Stimulated activated CD4-positive, alpha-beta T cell treated with anti-CD3 and anti-CD28 coated beads, Interleukin-4, amount 100 ng/mL, for 1 hour (primary cell): ENCODE measurements at regions not wholly inside any gene's neighbourhood (a gene's known extent, or its start where the extent isn't known, plus 50 kb on each side); places are given as distances from the start of the nearest gene placed in this dataset.
"Not testable (repeated sequence)": the region's sequence is repeated elsewhere in the genome, so short reads cannot be mapped to it uniquely, and the experiment has no call there.

ENCODE experiments used
- DNase-seq: peaks from one replicate; pipeline ENCODE4 v3.0.0-alpha.2; 2020

DNA sequence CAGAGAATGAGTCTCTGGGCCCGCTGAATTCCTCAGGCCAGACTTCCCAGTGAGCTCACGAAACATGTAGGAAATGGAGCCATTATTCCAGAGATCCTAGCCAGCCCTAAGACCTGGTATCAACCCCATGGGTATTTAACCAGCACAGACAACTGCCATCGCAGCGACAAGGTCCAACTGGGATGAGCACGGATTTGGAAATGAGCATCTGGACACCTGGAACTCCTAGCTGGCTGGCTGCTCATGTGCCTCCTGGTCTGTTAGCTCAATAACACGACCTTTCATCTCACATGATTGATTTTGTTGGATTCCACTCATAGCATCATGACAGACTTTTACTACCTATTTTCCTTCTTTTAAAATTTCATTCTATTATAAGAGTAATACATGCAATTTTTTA is 51.0 kb downstream of the POU3F3 start:
- DNase-seq = no peak

DNA sequence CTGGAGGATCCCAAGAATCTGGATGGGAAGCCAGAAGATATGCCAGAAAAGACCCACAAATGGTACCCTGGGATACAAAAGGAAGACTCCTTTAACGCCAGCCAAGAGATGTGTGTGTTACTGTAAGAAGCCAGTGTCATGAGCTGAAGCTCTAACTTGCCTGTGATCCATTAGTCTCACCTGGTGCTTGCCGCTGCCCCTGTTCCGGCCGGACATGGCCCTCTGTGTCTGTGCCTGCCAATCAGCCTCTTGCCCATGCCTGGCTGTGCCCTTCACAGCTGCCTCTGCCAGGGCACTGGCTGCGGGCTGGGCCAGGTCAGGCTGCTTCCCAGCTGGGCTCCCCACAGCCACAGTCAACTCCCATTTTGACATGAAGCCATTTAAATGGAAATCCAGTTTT is 55.4 kb downstream of the POU3F3 start:
- no peak for DNase-seq

DNA sequence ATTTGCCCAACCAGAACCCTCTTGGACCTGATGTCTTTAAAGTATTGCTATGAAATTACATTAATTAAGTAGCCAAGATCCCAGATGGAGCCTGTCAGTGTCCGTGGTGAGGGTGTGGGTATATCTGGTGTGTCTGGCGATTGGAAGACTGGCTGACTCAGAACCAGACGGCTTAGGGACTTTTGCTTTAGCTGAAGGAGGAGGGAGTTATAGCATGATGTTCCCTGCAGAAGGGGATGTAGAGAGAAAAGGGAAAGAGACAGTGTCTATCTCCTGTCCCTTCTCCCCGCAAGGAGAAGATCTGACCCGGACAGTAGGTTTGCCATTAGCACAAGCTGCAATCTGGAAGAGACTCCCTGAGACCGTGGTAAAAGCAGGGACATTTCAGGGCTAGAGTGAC is 60.6 kb downstream of the POU3F3 start:
- DNase-seq = no peak

DNA sequence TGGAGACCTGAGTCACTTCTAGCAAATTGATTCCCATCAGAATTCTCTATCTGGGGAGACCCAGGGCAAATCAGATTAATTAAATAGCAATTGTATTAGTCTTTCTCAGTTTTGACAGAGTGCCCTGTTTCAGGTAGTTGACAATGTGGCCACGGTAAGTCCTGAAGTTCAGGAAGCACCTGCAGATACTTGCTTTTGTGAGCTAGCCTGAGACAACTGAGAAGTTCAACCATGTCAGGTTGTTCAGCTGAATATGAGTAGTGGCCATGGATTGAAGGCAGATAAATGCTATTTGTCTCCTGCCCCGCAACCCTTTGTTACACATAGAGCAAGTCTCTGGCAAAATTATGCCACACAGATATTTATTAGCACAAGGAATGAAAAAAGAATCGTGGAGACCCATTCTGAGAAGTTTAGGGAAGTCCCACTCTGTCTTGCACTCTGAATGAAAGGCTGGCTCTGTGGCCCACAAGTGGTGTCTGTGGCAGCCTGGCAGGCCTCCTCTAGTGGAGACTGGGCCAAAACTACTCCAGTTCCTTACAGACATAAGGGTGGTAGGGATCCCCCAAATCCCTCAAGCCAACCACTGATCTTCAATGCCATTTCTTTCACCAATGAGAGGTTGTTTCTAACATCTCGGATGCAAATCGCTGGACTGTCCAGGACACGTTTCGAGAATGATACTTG is 61.3 kb downstream of the POU3F3 start:
- no peak for DNase-seq

DNA sequence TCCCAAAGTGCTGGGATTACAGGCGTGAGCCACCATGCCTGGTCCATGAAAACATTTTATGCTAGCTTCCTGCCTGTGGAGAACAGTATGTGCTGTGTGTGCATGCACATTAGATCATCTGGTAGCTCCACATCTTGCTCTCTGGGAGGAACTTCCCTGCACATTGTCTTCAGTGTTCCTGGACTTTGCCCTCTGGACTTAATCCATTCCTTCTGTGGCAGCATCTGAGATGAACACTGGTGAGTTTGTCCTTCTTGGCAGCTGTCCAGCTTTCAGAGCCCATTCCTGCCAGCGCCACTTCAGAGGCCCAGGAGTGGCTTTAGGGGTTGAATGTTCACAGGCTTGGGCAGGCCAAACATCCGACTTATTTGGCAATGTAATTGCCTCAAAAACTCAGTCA is 65.2 kb downstream of the POU3F3 start:
- DNase-seq = no peak

DNA sequence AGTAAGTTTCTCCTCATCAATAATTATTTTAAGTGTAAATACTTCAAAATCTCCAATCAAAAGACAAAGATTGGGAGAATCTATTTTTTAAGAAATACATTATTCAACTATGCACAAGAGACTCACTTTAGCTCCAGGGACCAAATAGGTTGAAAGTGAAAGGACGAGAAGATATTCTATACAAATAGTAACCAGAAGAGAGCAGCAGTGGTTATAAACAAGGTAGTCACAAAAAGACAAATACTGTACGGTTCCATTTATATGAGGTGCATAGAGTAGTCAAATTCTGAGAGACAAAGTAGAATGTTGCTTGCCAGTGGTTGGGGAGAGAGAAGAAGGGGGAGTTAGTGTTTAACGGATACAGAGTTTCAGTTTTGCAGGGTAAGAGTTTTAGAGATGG is 69.8 kb downstream of the POU3F3 start:
- no peak for DNase-seq

DNA sequence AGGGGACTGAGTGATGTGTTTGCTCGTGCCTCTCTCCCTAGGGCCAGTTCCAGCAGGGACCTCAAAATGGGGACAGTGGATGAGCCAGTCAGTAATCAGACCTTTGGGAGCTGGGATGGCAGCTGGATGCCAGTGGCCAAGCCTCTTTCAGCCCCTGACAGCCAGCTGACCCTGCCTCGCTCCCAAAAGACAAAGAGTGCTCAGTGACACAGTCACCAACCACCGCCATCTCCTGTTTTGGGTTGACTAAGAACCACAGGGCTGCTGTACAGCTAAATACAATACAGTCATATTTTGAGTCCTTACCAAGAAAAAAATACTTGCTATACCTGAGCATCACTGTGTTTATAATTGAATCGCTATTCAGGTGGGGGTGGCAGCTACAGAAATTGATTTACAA is 75.7 kb downstream of the POU3F3 start:
- DNase-seq = no peak

DNA sequence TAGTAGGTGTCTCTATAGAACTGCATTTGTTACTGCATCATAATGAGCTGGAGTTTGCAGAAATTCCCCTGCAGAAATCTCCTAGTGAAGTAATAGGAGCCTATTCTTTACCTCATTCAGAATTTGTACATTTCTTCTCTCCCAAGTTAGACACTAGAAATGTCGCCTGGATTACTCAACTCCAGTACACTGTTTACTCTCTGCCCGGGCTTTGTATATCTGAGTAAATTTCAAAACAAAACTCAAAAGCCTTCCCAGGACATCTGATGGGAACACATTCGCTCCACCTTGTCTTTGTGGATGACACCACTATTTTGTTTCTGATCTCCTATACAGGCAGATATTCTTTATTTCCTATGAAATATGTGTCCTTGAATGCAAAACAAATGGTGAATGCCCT is 76.8 kb downstream of the POU3F3 start:
- DNase-seq = no peak

DNA sequence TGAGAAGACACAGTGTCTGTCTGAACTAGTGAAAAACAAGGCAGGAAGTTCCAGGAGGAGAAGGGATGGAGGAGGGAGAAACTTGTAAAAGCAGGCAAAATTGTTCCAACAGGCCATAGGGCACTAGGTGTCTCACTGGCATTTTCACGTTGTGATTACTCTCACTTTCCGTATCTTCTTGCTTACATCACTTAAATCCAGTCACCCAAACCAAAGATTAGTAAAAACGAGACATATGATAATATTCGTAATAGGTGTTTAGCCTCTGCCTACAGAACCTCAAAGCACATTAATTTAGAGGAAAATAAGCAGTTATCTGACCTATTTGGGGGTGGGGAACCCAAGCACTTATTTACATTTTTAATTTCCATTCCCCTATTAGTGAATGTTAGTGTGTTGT is 78.3 kb downstream of the POU3F3 start:
- no peak for DNase-seq

DNA sequence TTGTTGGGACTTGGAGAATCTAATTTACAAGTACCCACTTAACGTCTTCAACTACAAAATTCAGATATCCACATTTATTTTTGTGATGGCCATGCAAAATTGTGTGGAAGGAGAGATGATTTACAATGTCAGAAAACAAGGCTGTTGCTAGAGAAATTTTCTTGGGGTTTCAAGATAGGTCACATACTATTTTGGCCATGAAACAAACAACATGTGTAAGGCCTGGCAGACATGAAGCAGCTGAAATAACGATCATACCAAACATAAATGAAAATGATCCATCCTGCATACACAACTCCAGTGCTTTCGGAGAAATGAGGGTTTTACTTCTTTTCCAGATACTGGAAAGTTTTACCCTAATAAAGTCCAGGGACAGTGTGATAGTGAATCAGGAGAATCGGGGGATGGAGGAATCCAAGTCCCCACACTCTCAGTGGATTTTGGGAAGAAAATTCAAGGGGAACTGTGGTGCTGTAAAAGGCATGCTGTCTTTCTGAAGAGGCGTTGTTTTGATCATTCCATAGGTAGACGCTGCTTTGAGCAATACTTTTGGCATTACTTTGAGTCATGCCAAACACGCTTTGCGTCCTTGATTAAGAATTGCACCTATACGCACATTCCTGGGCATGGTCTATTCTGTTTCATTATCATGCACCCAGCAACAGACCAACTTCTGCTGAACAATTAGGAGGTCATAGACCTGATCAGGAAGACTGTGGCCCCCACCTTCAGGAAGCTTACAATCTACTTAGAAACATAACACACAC is 79.4 kb downstream of the POU3F3 start:
- no peak for DNase-seq

DNA sequence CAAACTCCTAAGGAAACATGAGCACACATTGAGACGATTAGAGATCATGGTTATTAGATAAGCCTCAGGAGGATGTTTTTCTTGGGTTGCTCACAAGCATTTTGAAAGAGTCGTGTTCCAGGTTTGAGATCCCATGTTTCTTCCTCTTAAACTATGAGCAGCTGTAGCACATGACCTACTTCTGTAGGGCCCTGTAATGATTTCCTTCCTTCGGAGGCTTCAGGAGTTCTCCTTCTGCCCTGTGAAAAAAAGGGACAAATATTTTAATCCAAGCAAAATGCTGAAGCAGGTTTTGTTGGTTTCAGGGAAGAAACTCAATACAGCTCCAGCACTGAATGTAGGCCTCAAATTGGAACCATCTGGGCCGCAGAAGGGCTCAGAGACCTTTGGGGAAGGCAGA is 82.6 kb downstream of the POU3F3 start:
- DNase-seq = no peak

DNA sequence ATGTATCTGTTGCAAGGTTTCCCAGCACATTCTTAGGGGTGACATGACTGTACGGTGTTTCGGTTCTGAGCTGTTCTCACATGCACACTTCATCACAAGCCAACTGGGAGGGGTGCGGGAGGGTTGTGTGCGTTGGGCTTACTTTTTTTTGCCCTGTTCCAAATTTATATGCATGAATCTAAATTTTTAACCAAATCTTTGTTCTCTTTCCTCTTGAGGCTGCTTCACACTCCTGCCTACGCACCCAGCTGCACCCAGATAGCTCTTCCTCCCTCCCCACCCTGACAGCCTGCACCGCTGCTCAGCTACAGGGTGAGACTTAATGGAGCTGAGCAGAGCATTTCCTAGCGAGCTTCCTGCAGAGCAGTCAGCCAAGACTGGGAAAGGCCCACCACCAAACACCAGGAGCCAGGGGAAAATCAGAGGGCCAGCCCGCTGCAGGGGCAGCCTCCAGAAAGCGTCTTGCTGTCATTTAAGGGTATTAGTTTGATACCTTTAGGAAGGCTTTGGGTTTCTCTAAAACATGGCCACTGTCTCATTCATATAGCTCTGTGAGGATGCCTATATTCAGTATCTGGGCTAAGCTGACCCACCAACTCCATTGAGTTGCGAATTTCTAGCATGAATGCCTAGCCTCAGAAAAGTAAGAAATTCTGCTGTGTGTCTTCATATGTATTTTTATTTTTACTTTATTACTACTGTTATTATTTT is 84.5 kb downstream of the POU3F3 start:
- DNase-seq = peak; percentile 2

DNA sequence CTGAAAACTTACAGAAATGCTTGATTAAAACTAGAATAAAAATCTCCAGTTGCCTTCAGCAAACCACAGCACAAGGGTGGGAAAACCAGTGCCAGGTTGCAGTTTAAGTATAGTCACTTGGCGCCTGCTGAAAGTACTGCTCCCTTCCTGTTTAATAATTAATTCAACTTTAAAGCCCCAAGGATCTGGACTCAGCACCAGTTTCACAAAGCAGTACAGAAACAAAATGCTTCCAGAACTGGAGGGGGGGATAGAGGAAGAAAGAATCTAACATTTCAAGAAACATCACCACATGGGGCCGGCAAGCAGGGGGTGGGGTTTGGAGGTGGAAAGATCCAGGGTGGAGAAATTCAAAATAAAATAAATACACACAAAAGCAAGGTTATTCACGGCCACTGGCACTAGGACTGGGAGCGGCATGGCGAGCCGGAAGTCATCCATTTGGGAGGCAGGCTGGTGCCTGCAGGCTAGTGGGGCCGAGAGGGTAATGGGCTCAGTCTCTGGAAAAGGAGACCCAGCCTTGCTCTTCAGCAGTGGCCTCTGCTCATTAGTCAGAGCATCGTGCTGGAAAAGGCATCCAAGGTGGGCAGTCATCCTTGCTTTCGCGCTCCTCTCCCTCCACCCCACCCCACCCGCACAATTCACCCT is 85.8 kb downstream of the POU3F3 start:
- no peak for DNase-seq

DNA sequence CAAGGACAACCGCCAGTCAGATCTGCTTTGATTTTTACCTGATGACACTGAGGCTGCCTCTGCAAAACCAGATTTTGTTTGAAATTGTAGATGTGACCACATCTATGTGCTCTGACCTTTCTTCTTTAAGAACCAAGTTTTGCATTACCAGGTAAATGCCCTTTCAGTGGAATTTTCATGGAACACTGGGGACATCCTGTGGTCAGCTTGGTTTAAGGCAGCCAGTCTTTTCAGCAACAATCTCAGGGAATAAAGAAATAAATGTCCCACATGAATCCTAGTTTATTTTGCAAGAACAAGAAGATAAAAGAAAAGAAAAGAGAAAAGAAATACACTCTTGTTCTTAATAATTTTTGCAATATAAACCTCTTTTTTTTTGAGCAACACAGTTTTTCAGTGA is 90.6 kb downstream of the POU3F3 start:
- no peak for DNase-seq

DNA sequence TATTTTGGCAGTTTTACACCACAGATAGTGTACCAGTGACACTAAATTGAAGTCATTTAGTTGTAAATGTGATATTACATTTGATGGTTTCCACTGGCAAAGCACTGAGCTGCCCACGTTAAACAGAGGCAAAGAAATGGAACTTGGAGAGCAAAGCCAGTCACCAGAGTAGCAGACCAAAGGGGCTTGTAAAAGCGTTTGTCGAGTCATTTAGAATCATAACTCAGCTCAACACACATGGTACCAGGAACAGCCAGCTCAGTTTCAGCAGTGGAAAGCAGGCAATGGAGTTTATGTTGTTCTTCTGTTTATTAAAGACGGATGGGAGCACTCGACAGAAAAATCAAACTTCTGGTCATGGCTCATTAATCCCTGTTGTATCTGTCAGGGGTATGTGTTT is 91.2 kb downstream of the POU3F3 start:
- no peak for DNase-seq

DNA sequence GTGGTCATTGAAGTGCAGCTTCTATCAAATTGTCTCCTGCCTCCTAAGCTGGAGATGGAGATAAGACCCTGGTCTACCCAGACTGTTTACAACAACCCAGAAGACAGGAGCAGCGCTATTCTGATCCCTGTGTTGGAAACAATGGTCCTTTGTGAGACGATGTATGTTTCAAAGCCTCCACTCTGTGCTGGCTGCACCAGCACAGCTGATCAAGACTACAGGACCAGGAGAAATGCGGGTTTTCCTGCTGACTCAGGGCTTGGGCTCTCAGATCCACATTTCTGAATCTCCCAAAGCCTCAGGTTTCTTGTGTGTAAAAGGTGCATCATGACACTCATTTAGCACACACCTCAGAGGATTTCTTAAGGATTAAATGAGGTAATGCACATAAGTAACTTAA is 92.0 kb downstream of the POU3F3 start:
- no peak for DNase-seq

DNA sequence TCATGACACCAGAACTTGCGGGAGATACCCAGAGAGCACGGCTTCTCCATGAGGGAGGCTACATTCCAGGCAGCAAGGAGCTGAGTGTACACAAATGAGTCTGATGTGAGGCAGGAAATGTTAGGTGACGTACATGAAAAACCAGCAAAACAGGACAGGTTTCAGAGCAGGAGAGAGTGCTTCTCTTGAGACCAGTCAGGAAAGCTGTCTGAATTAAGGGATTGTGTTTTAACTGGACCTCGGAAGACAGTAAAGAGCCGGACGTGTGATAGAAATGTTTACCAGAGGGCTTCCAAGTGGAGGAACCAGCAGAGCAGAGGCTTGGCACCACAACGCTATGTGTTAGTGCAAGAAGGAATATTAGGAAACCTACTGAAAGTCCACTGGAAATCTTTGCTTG is 90.4 kb upstream of the MRPS9 start:
- DNase-seq = not testable (repeated sequence)

DNA sequence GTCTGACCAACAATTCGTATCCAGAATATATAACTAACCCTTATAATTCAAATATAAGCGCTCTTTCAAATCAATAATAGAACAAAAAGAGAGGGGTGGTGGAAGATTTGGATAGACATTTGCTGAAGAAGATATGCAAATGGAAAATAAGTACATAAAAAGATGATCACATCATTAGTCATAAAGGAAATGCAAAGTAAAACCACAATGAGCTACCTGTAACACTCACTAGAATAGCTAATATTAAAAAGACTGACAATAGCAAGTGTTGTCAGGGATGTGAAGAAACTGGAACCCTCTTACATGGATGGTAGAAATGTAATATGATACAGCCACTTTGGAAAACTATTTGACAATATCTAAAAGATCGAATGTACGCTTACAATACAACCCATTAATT is 84.9 kb upstream of the MRPS9 start:
- no peak for DNase-seq

DNA sequence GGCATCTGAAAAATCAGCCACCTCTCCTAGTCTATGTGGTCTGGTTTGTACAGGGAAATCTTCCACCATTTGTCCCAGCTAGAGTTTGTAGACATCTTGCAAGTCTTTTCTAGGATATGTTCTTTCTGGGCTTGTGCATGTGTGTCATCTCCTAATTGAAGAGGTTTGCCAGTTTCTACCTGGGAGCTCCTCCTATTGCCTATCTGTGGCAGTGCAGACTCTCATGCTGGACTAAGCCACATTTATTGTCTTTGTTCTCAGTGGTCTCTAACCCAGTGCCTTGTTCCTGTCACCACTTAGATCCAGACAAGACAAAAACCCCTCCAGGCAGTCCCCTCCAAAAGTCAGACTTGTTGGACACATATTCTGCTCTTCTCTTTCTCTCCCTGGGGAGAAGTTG is 72.0 kb upstream of the MRPS9 start:
- DNase-seq = no peak

DNA sequence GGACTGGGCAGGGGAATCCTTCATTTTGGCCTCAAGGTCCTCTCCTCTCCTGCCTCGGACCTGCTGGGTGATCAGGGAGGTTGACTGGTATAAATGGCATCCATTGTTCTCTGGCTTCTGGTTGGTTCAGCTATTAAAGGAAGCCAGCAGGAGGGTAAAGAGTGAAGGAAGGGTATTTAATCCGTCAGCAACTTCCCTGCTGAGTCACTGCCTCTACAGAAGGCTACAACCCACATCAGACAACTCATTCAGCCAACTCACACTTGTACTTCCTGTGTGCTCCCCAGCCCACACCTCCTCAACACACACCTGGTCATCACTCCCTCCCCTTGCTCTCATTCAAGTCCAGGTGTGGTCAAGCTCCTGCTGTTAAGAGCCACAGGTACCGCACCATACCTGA is 68.3 kb upstream of the MRPS9 start:
- DNase-seq = no peak

DNA sequence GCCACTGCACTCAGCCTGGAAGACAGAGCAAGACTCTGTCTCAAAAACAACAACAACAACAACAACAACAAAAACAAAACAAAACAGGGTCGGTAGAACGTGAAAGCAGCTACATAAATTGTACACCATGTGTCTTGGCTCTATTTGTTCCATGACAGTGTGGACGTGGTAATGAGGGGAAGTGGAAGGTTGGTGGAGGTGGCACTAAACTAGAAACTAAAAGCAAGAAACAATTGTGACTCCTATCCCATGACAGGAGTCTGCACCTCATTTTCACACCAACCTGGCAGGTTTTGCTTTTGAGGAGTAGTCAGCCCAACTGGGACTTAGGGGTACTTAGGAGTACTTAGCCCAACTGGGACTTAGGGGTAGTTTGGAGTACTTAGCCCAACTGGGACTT is 62.5 kb upstream of the MRPS9 start:
- DNase-seq = no peak

DNA sequence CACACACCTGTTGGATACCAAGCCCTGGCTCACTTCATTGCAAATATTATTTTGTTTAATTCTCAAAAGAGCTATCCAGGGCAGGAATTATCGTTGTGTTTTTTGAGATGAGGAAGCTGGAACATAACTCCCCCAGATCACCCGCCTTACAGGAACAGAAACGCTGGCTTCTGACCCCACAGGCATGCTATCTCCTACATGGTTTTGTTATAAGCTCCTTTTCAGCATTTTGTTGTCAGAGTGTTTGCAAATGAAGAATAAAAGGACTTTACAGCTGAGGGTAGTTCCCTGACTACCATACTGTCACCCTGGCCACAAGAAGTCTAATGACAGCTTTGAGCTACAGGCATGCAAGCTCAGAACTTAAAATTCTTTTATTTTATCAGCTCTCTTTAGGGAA is 62.0 kb upstream of the MRPS9 start:
- no peak for DNase-seq

DNA sequence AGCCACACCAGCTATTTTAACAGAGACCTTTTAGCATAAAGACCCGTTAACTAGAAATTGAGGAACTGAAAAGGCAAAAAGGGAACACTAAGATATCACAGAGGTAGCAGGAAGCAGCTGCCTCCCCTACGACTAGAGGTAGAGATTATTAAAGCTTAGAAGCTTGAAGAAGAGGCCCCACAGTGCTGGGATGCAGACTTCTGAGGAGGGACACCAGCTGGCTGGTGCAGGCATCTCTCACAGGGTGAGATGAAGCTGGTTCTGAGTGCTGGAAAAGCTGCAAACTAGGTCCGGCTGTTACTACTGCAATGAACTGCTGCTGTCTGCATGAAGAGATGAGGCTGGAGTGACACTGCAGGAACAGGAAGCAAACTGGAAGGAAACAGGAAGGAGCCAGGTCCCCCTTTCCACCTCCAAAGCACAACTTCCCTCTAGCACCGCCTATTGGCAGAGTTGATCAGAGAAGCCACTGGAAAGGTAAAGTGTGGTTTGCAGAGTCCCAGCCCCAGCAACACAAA is 61.2 kb upstream of the MRPS9 start:
- DNase-seq = no peak

DNA sequence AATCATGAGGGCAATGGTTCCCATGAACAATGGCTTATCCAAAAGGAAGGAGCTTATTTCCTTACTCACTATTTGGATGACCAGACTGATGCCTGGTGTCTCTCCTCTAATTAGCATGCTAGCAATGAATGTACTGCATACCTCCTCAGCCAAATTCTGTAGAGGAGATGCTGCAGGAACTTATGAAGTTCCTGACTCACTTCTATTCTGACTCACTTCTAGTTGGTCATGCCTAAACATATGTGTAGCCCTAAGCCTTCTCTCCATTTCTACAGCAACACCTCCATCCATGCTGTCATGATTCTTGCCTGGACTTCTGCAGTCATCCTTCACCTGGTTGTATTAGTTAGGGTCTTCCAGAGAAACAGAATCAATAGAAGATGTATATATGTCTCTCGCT is 59.9 kb upstream of the MRPS9 start:
- no peak for DNase-seq
